IPS DF 6.9 (cell line): ENCODE measurements at regions not wholly inside any gene's neighbourhood (a gene's known extent, or its start where the extent isn't known, plus 50 kb on each side); places are given as distances from the start of the nearest gene placed in this dataset.

Experiments
- DNase-seq: peaks from one replicate; pipeline ENCODE4 v3.0.0-alpha.2; 2013; ENCODE audit warnings: low read depth, low spot score
- H3K27ac ChIP-seq: one replicate; pipeline ENCODE4 v1.5.1; 2013; ENCODE audit warnings: low read length, control low read depth
- H3K27me3 ChIP-seq: 2 replicates; pipeline ENCODE4 v1.6.1; 2013; ENCODE audit warnings: mild to moderate bottlenecking, low read length; ENCODE audit not compliant: control insufficient read depth, insufficient read depth
- H3K36me3 ChIP-seq: 2 replicates; pipeline ENCODE4 v1.6.1; 2013; ENCODE audit warnings: low read length; ENCODE audit not compliant: control insufficient read depth, insufficient read depth
- H3K4me1 ChIP-seq: 2 replicates; pipeline ENCODE4 v1.6.1; 2013; ENCODE audit warnings: low read length; ENCODE audit not compliant: control insufficient read depth, insufficient read depth
- H3K4me3 ChIP-seq: 2 replicates; pipeline ENCODE4 v1.5.1; 2013; ENCODE audit warnings: mild to moderate bottlenecking, low read length
- H3K9me3 ChIP-seq: 2 replicates; pipeline ENCODE4 v1.6.1; 2013; ENCODE audit warnings: low read length, inconsistent platforms; ENCODE audit not compliant: control insufficient read depth, insufficient read depth
- WGBS: extraction: QIAGEN DNeasy Blood & Tissue Kit; methylation state at CpG from one replicate; pipeline ENCODE4 v1.1.7; 2013; ENCODE audit warnings: mixed read lengths, missing lambda C conversion rate; ENCODE audit not compliant: insufficient read length, insufficient coverage; 5-methylcytosine and 5-hydroxymethylcytosine counted together

DNA sequence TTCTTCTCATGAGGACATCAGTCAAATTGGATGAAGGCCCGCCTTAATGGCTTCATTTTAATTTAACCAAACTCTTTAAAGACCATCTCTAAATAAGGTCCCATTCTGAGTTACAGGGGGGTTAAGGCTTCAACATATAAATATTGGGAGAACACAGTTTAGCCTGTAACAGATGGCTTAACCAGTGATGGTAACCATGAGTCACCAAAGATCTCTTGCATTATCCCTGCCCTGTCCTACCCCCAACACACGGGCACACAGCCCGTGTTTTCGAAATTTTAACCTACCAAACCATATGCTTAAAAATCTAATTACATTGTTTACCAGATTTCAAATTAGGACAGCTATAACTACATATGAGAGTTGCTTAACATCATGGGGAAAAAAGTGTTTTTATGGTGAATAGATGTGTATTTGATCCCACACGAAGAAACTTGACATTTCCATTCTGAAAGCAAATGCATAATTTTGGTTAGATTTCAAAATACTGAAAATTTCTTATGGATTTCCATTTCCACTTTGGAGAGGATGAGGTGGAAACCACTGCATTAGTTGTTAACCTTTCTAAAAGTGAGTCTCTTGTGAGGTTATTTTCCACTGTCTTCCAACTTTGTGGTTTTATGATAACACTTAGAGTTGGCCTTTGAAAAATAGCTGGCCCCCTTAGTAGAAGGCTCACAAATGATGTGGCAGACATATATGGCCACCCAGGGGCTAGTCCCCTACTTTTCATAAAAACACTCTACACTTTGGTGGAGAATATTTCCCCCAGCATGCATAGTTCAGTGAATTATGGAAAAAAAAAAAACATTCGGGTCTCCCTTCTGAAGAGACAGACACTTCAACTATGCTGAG, 849.3 kb downstream of the TLE1 start:
- Histone ChIP-seq H3K27me3 (no peaks in the 10 kb centered on the region), H3K4me1 (no peaks in the 10 kb centered on the region), H3K27ac (no peak overlapping the region), H3K4me3 (no peak overlapping the region), H3K9me3 (no peaks in the 10 kb centered on the region), H3K36me3 (no peaks in the 10 kb centered on the region)
- DNase-seq = no peak
- no CpG with 5 or more reads among the region's 6 CpGs for WGBS

DNA sequence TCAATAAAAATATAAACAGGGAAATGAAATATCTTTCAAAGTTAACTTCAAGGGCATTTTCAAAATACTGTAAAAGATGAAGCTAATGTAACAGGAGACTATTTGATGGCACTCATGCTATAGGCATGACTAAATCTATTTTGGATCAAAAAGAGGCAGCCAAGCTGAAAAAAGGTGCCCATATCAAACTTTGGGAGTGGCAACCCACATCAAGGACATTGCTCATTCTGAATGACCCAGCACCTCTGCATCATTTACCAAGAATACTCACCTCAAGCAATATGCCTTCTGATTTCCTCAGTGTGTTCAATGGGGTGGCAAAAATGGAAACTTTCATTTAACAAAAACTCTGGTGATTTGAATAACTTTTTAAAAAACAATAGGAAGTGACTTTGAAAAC, 853.3 kb downstream of the TLE1 start:
- Histone ChIP-seq H3K4me1 (no peaks in the 10 kb centered on the region), H3K4me3 (no peak overlapping the region), H3K9me3 (no peaks in the 10 kb centered on the region), H3K27me3 (no peaks in the 10 kb centered on the region), H3K36me3 (no peaks in the 10 kb centered on the region), H3K27ac (no peak overlapping the region)
- no peak for DNase-seq

DNA sequence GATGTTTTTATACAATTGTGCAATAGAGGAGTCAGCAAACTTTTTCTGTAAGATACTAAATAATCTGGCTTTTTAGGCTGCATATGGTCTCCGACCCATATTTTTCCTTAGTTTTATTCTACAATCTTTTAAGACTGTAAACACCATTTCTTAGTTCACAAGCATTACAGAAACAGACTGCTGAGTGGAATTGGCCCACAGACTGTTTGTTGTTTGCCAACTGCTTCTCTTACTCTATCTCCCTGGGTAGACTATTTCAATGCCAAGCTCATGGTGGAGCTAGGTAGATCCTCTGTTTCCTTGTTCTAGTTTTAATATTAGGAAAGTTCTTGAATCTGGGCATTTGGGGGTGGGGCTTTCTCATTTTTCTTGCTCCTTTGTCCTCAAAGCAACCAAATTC, 857.6 kb downstream of the TLE1 start:
- Histone ChIP-seq H3K27me3 (no peaks in the 10 kb centered on the region), H3K9me3 (no peaks in the 10 kb centered on the region)

DNA sequence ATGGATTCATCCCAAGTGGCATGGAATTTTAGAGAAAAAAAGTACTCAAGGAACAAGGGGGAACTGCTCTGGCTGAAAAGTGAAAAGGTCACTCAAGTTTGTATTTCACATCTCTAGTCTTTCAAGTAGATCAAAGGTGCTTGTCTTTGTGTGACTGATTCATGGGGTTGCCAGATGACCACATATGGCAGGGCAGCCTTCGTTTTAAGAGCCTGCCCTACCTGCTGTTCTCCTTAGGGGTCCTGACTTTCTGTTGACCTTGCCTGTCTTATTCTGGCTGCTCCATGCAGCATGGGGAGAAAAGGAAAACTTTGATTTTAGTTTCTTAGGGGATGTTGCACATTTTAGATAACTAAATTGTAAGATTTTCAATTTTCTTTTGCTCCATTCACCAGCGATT, 877.7 kb downstream of the TLE1 start:
- WGBS = no CpG with 5 or more reads among the region's 2 CpGs
- H3K36me3 ChIP-seq = no peaks in the 10 kb centered on the region
- no peaks in the 10 kb centered on the region for H3K27me3 ChIP-seq
- no peak for DNase-seq
- H3K9me3 ChIP-seq = no peaks in the 10 kb centered on the region
- H3K4me1 ChIP-seq = no peaks in the 10 kb centered on the region
- no peak overlapping the region for H3K27ac ChIP-seq
- H3K4me3 ChIP-seq = no peak overlapping the region

More for the DNA sequence above, 857.6 kb downstream of the TLE1 start:
- Histone ChIP-seq H3K27ac (no peak overlapping the region), H3K4me3 (no peak overlapping the region), H3K36me3 (no peaks in the 10 kb centered on the region), H3K4me1 (no peaks in the 10 kb centered on the region)
- no peak for DNase-seq
- no CpG with 5 or more reads among the region's 1 CpG for WGBS

DNA sequence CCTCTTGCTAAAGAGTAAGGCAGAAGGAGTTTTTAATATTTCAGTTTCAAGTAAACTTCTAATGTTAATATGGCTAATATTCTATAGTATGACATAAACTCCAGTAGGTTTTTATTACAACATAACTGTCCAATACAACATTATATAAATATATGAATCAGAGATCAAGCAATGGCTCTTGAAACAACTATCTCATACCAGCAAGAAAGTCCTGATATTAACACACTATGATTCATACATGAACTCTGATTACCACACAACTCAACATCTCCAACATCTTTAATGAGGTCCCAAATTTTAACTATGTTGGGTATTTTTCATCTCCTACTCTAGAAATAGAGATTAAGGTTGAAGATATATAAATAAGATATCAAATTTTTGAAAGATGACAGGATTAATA, 878.3 kb downstream of the TLE1 start:
- H3K9me3 ChIP-seq = no peaks in the 10 kb centered on the region
- H3K4me3 ChIP-seq = no peak overlapping the region
- DNase-seq = no peak
- no peak overlapping the region for H3K27ac ChIP-seq
- no peaks in the 10 kb centered on the region for H3K27me3 ChIP-seq
- no peaks in the 10 kb centered on the region for H3K4me1 ChIP-seq
- H3K36me3 ChIP-seq = no peaks in the 10 kb centered on the region

DNA sequence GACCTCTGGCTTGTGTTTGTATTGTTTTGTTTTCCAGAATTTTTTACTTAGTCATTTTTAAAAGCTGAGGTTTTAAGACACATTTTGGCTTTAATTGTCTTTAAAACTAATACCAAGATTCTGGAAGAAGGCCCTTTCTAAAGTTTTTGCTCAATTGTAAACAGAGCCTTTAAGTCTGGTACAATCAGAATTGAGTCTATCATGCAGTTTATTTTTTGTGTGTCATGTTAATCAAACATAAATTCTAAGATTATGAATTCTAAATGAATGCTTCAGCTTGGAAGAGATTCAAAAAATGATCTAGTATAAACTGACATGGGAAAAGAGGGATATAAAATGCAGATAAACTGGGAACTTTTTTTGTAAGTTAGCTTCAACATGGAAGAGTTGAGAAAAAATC, 882.7 kb downstream of the TLE1 start:
- Histone ChIP-seq H3K4me3 (no peak overlapping the region), H3K9me3 (no peaks in the 10 kb centered on the region), H3K36me3 (no peaks in the 10 kb centered on the region), H3K27ac (no peak overlapping the region), H3K27me3 (no peaks in the 10 kb centered on the region), H3K4me1 (no peaks in the 10 kb centered on the region)
- no peak for DNase-seq

DNA sequence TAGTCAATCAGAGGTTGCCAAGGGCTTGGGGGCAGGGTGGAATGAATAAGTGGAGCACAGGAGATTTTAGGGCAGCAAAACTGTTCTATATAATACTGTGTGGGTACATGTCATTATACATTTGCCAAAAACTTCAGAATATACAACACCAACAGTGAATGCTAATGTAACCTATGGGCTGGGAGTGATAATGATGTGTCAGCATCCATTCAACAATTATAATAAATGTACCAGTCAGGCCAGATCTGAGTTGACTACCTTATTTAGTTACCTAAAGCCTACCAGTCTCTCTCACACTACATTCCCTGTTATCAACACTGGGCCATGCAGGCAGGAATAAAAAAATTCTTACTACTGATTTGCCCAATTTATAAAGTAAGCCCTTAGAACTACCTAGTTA, 884.5 kb downstream of the TLE1 start:
- no peaks in the 10 kb centered on the region for H3K36me3 ChIP-seq
- DNase-seq = no peak
- H3K27me3 ChIP-seq = no peaks in the 10 kb centered on the region
- H3K9me3 ChIP-seq = no peaks in the 10 kb centered on the region
- H3K4me3 ChIP-seq = no peak overlapping the region
- H3K4me1 ChIP-seq = no peaks in the 10 kb centered on the region
- no peak overlapping the region for H3K27ac ChIP-seq

DNA sequence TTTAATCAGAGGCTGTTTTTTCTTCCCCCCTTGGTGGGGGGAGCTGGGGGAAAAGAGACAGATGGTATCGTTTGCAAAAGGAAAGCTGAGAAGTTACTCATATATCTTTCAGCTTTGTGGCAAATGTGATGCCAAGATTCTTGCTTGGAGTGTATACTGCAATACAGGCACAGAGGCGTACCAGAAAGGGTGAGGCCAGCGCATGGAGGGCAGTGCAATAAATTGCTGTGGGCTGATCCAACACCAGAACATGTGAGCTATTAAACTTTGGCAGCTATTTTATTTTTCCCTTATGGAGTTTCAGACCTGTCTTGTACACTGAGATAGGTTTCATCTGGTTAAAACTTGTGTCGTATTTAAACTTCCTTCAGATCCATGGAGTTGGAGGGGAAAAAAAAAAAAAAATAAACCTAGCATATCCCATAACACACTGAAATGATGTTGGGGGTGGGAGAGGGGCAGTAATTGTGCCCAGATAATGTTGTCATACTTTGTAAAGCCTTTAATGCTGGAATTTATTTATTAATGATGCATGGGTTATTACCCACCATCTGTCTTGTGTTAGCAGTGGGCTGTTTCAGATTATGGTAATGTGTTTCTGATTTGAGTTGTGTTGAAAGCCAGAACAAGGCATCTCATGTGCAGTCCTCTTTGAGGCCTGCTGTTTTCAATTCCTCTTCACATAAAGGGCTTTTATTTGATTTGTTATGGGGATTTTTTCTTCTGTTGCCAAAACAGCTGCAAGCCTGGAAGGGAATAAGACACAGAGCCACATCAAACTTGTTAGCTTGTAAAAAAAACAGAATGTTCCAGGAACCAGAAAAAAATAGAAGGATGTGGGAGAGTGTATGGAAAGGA, 891.3 kb downstream of the TLE1 start:
- Histone ChIP-seq H3K36me3 (no peaks in the 10 kb centered on the region), H3K4me3 (no peak overlapping the region), H3K9me3 (no peaks in the 10 kb centered on the region), H3K27ac (no peak overlapping the region), H3K4me1 (no peaks in the 10 kb centered on the region), H3K27me3 (no peaks in the 10 kb centered on the region)
- DNase-seq = no peak
- WGBS = no CpG with 5 or more reads among the region's 4 CpGs

DNA sequence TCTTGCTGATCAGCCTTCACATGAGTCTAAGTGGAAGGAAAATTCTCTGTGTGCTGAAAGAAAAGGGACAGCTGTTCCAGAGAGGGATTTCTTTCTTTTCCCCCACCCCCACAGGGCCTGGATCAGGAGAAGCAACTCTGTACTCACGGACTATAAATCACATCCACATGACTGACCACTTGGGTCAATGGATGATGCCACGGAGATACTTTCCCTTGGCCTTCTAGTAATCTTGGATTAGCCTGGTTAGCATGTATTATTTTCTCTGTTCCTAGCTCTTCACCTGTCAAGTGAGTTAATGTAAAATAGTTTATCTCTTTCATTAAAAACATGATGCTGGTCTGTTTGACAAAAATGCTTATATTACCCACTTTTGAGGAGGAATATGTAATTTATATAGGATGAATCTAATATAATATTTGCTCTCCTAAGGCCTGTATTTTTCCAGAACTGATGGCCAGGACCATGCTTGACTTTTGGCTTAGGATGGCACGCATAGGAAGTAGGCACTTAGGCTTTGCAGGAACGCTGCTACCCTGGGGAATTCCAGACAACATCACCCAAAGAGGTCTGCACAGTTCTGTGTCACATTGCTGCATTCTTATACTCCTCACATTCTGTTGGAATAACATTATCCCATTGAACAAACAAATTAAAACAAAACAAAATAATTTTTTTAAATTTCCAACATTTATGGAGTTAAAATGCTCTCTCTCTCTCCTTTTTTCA, 892.1 kb downstream of the TLE1 start:
- no peak overlapping the region for H3K4me3 ChIP-seq
- no peaks in the 10 kb centered on the region for H3K9me3 ChIP-seq
- DNase-seq = no peak
- no peaks in the 10 kb centered on the region for H3K4me1 ChIP-seq
- H3K27me3 ChIP-seq = no peaks in the 10 kb centered on the region
- H3K27ac ChIP-seq = no peak overlapping the region
- H3K36me3 ChIP-seq = no peaks in the 10 kb centered on the region
- no CpG with 5 or more reads among the region's 4 CpGs for WGBS

DNA sequence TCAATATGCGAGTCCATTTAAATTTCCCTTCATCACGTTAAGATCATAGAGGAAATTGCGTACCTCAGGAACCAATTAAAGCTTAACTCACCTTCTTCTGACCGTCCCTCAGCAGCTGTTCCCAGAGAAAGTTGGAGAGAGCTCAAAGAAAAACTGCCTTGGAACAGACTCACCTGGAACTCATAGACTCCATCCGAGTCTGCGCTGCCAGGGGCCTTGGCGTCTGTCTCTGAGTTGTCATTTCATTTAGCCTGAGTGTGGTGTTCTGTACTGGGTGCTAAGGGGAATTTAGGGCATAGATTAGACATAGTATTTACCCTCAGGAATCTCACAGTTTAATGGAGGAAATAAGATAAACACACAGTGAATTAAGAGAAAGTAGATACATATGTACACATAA, 892.7 kb downstream of the TLE1 start:
- DNase-seq = no peak
- no peaks in the 10 kb centered on the region for H3K9me3 ChIP-seq
- H3K4me3 ChIP-seq = no peak overlapping the region
- WGBS = no CpG with 5 or more reads among the region's 7 CpGs
- H3K4me1 ChIP-seq = no peaks in the 10 kb centered on the region
- no peaks in the 10 kb centered on the region for H3K27me3 ChIP-seq
- H3K36me3 ChIP-seq = no peaks in the 10 kb centered on the region
- H3K27ac ChIP-seq = no peak overlapping the region
